Ovary (tissue), 7 donors: ENCODE measurements at regions not wholly inside any gene's neighbourhood (a gene's known extent, or its start where the extent isn't known, plus 50 kb on each side); places are given as distances from the start of the nearest gene placed in this dataset.

Experiments used
- DNase-seq, 5 donors: peaks; one replicate each; pipeline ENCODE4 v3.0.0-alpha.2; 2019 to 2020
- H3K27ac ChIP-seq, 2 donors: fragments of 200-600 bp; one replicate each; pipeline versions ENCODE4 v1.5.1 to v1.8.0; 2019 to 2022
- H3K27me3 ChIP-seq: fragments of 200-600 bp; one replicate; pipeline ENCODE4 v1.8.0; 2022
- H3K36me3 ChIP-seq: fragments of 200-600 bp; sonication (generic); one replicate; pipeline ENCODE4 v1.5.1; 2019
- H3K4me1 ChIP-seq: one replicate; pipeline ENCODE4 v1.8.1; 2013; ENCODE audit warnings: mild to moderate bottlenecking, moderate library complexity; ENCODE audit not compliant: insufficient read depth
- H3K4me3 ChIP-seq: fragments of 200-600 bp; sonication (generic); one replicate; pipeline ENCODE4 v1.5.1; 2017
- H3K9me3 ChIP-seq, 2 donors: fragments of 200-600 bp in 1 of 2; sonication (generic) in 1 of 2; one replicate each; pipeline versions ENCODE4 v1.5.1 to v1.8.1; 2013 to 2019; ENCODE audit warnings: mild to moderate bottlenecking in 1 of 2, moderate library complexity in 1 of 2
- CTCF ChIP-seq, 3 donors: fragments of 450-650 bp in 2 of 3; fragments of 200-600 bp in 1 of 3; IDR thresholded peaks; one replicate each; pipeline versions ENCODE4 v1.5.1 to v1.8.0; 2016 to 2022; ENCODE audit warnings: antibody characterized with exemption in 3 of 3, mild to moderate bottlenecking in 1 of 3
- EP300 ChIP-seq: sonication (generic); formaldehyde crosslinking; IDR thresholded peaks from one replicate; pipeline ENCODE4 v1.6.1; 2017; ENCODE audit warnings: antibody characterized with exemption
- POLR2A ChIP-seq: fragments of 450-650 bp; IDR thresholded peaks from one replicate; pipeline ENCODE4 v1.6.1; 2017; ENCODE audit warnings: antibody characterized with exemption, mild to moderate bottlenecking, moderate library complexity
- WGBS, 3 donors: extraction: QIAGEN DNeasy Blood & Tissue Kit in 1 of 3; methylation state at CpG; one replicate each; pipeline versions ENCODE4 v1.1.5 to v1.1.7; 2013 to 2017; 5-methylcytosine and 5-hydroxymethylcytosine counted together
- intact Hi-C, 4 donors: fragments of 100-400 bp; cut with DNase I; formaldehyde crosslinking; loops; one replicate each; pipeline versions ENCODE4 v1.11.0 to v1.15.1; 2022 to 2023
- donor health status: DM: no; HTN: no; CAD: no; lungs with moderate emphysema.
- donor health status: DM: no; HTN: no; CAD: no.
- donor health status: Bipolar disorder and iron deficiency.
- donor health status: DM: no; HTN: no; CAD: no.
- donor health status: DM: yes; HTN: yes; CAD: no.

GRCh38 chr6:139855671-139856311, 481.3 kb upstream of the CITED2 start:
- intact Hi-C loops = no loop called here
- Histone ChIP-seq H3K27me3 (no peaks in the 10 kb centered on the region), H3K9me3 (no peaks in the 10 kb centered on the region), H3K36me3 (no peaks in the 10 kb centered on the region), H3K4me1 (peaks cover 5% of the 10 kb centered on the region), H3K27ac (no peak overlapping the region), H3K4me3 (no peak overlapping the region)
- TF ChIP-seq EP300 = no peak
- 5 to 19% (median 6%) methylated on average over 3 of the region's 3 CpGs for WGBS, 3 donors
- DNase-seq = no peak

- Histone ChIP-seq H3K36me3 (no peaks in the 10 kb centered on the region), H3K9me3 (no peaks in the 10 kb centered on the region), H3K27ac (peak overlapping the region in 1 of 2 donors; percentile 29), H3K4me1 (peaks cover 5% of the 10 kb centered on the region), H3K4me3 (no peak overlapping the region), H3K27me3 (no peaks in the 10 kb centered on the region)
- TF ChIP-seq CTCF (IDR thresholded peaks at IDR 0.05) (no peak), POLR2A (no peak), EP300 (no peak)
- no peak for DNase-seq
- WGBS, 3 donors = 34 to 41% (median 40%) methylated on average over 3 of the region's 3 CpGs
- intact Hi-C loops = no loop called here
Observed at GRCh38 chr6:139853302-139853992, 479.0 kb upstream of the CITED2 start.

- 20 to 30% (median 27%) methylated on average over 9 of the region's 9 CpGs for WGBS, 3 donors
- peak overlapping the region in 1 of 2 donors; percentile 29 for H3K27ac ChIP-seq
Observed at GRCh38 chr6:139852488-139853140, 478.2 kb upstream of the CITED2 start.

GRCh38 chr6:139852067-139852466, 477.6 kb upstream of the CITED2 start:
- H3K27ac ChIP-seq = peak overlapping the region in 1 of 2 donors; percentile 29
- H3K9me3 ChIP-seq = no peaks in the 10 kb centered on the region
- no peaks in the 10 kb centered on the region for H3K36me3 ChIP-seq
- no peak overlapping the region for H3K4me3 ChIP-seq
- no peaks in the 10 kb centered on the region for H3K27me3 ChIP-seq
- WGBS, 3 donors = 51 to 56% (median 53%) methylated on average over 2 of the region's 2 CpGs
- TF ChIP-seq CTCF (IDR thresholded peaks at IDR 0.05) = no peak
- no peak for TF ChIP-seq EP300
- TF ChIP-seq POLR2A = no peak
- DNase-seq = no peak
- H3K4me1 ChIP-seq = peaks cover 5% of the 10 kb centered on the region
- intact Hi-C loops = no loop called here

More at GRCh38 chr6:139852488-139853140, 478.2 kb upstream of the CITED2 start:
- TF ChIP-seq CTCF (IDR thresholded peaks at IDR 0.05) = no peak
- TF ChIP-seq POLR2A = no peak
- no peak for TF ChIP-seq EP300
- Histone ChIP-seq H3K9me3 (no peaks in the 10 kb centered on the region), H3K27me3 (no peaks in the 10 kb centered on the region), H3K4me3 (no peak overlapping the region), H3K4me1 (peaks cover 5% of the 10 kb centered on the region), H3K36me3 (no peaks in the 10 kb centered on the region)
- DNase-seq = no peak
- intact Hi-C loops = no loop called here
